Neural cell (in vitro differentiated cells): ENCODE measurements at regions not wholly inside any gene's neighbourhood (a gene's known extent, or its start where the extent isn't known, plus 50 kb on each side); places are given as distances from the start of the nearest gene placed in this dataset.

ENCODE experiments used
- H2AFZ ChIP-seq: fragments of 200-600, 300-800 bp; sonication (generic), shearing (Covaris generic); 2 replicates; pipeline ENCODE4 v1.6.0; 2014; ENCODE audit warnings: low read depth, mild to moderate bottlenecking, antibody characterized with exemption, low read length, moderate library complexity
- H3F3A ChIP-seq: fragments of 200-600 bp; shearing (Covaris generic); 2 replicates; pipeline ENCODE4 v1.6.1; 2016; ENCODE audit warnings: mild to moderate bottlenecking, moderate library complexity, mixed read lengths, antibody characterized with exemption, low read length; ENCODE audit not compliant: insufficient read depth, poor library complexity, severe bottlenecking
- H3K27ac ChIP-seq: fragments of 200-600, 300-800 bp; sonication (generic), shearing (Covaris generic); 2 replicates; pipeline ENCODE4 v1.5.1; 2014; ENCODE audit warnings: mild to moderate bottlenecking, low read length, moderate library complexity
- H3K27me3 ChIP-seq: fragments of 300-800, 200-600 bp; sonication (generic), shearing (Covaris generic); 2 replicates; pipeline ENCODE4 v1.6.0; 2014; ENCODE audit warnings: mild to moderate bottlenecking, low read depth, low read length, moderate library complexity; ENCODE audit not compliant: insufficient read depth
- H3K36me3 ChIP-seq: fragments of 300-800, 200-600 bp; sonication (generic), shearing (Covaris generic); 2 replicates; pipeline ENCODE4 v1.5.1; 2014; ENCODE audit warnings: mild to moderate bottlenecking, antibody characterized with exemption, low read length, moderate library complexity; ENCODE audit not compliant: insufficient read depth
- H3K4me2 ChIP-seq: fragments of 300-800, 200-600 bp; sonication (generic), shearing (Covaris generic); 2 replicates; pipeline ENCODE4 v1.6.0; 2014; ENCODE audit warnings: mild to moderate bottlenecking, low read length
- H3K4me3 ChIP-seq: fragments of 300-800, 200-600 bp; sonication (generic), shearing (Covaris generic); 2 replicates; pipeline ENCODE4 v1.5.1; 2014; ENCODE audit warnings: mild to moderate bottlenecking, low read length, moderate library complexity
- H3K79me2 ChIP-seq: fragments of 200-600 bp; shearing (Covaris generic); replicated peaks from 2 replicates; pipeline ENCODE4 v1.6.0; 2014; ENCODE audit warnings: mild to moderate bottlenecking, low read length, moderate library complexity; ENCODE audit not compliant: insufficient read depth
- H3K9ac ChIP-seq: fragments of 300-800, 200-600 bp; sonication (generic), shearing (Covaris generic); 2 replicates; pipeline ENCODE4 v1.6.1; 2016; ENCODE audit warnings: mild to moderate bottlenecking, low read length, mixed read lengths
- H3K9me2 ChIP-seq: fragments of 200-600 bp; shearing (Covaris generic); 2 replicates; pipeline ENCODE4 v1.6.1; 2016; ENCODE audit warnings: mild to moderate bottlenecking, low read length, mixed read lengths; ENCODE audit not compliant: insufficient read depth
- H3K9me3 ChIP-seq: fragments of 200-600, 300-800 bp; sonication (generic), shearing (Covaris generic); 2 replicates; pipeline ENCODE4 v1.6.1; 2016; ENCODE audit warnings: mild to moderate bottlenecking, mixed run types, low read length, moderate library complexity, mixed read lengths
- H4K20me1 ChIP-seq: fragments of 200-600 bp; shearing (Covaris generic); 2 replicates; pipeline ENCODE4 v1.6.1; 2016; ENCODE audit warnings: mild to moderate bottlenecking, mixed run types; ENCODE audit not compliant: insufficient read depth
- EP300 ChIP-seq: fragments of 450-650 bp; conservative IDR thresholded peaks from 2 replicates; pipeline ENCODE4 v1.6.1; 2014; ENCODE audit warnings: antibody characterized with exemption, mild to moderate bottlenecking, moderate library complexity; ENCODE audit not compliant: poor library complexity, severe bottlenecking
- EZH2 ChIP-seq: fragments of 200-600, 300-800 bp; shearing (Covaris generic), sonication (generic); IDR thresholded peaks from 2 replicates; pipeline ENCODE4 v1.6.1; 2014; ENCODE audit warnings: antibody characterized with exemption, low read length, borderline replicate concordance, mild to moderate bottlenecking; ENCODE audit not compliant: insufficient read depth, poor library complexity, severe bottlenecking
- MXI1 ChIP-seq: fragments of 450-650 bp; conservative IDR thresholded peaks from 2 replicates; pipeline ENCODE4 v1.6.1; 2014; ENCODE audit warnings: antibody characterized with exemption, mild to moderate bottlenecking; ENCODE audit not compliant: poor library complexity, severe bottlenecking
- POLR2AphosphoS5 ChIP-seq: IDR thresholded peaks from 2 replicates; pipeline ENCODE4 v1.6.1; 2012
- RAD21 ChIP-seq: fragments of 450-650 bp; conservative IDR thresholded peaks from 2 replicates; pipeline ENCODE4 v1.6.1; 2014; ENCODE audit warnings: antibody characterized with exemption, mild to moderate bottlenecking, moderate library complexity
- SMC3 ChIP-seq: fragments of 450-650 bp; conservative IDR thresholded peaks from 2 replicates; pipeline ENCODE4 v1.6.1; 2014; ENCODE audit warnings: antibody characterized with exemption, mild to moderate bottlenecking, moderate library complexity; ENCODE audit not compliant: poor library complexity
- TAF1 ChIP-seq: IDR thresholded peaks from 2 replicates; pipeline ENCODE4 v1.6.1; 2012; ENCODE audit warnings: low read depth
- TF ChIP-seq, protein P1 (sequence below): IDR thresholded peaks from 2 replicates; pipeline ENCODE4 v1.6.1; 2012; ENCODE audit warnings: borderline replicate concordance
- TF ChIP-seq, protein P2 (sequence below): fragments of 450-650 bp; IDR thresholded peaks from 2 replicates; pipeline ENCODE4 v1.5.1; 2014; ENCODE audit warnings: antibody characterized with exemption, mild to moderate bottlenecking, moderate library complexity; ENCODE audit not compliant: poor library complexity, severe bottlenecking

DNA sequence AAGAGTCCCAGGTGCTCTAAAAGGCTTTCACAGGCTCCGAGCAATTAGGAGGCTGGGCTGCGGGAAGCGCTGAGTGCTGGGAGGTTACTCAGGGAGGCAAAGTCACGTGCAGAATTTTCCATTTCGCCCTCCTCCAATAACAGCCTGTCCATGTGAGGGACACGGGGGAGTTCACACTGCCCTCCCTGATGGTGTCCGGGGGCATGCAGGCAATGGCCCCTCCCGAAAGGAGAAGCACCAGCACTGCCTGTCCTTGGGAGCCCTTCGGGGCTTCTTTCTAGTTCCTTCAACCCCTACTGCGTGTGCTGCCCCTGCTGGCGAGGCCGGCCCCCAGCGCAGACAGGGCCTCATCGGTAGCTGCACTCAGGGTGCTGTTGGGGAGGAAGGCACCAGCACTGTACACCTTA is 63.1 kb upstream of the HPCAL1 start:
- H3K27me3 ChIP-seq: no peaks in the 10 kb centered on the region
- no peaks in the 10 kb centered on the region for H3K9me3 ChIP-seq
- no peaks in the 10 kb centered on the region for H3K79me2 ChIP-seq
- no peaks in the 10 kb centered on the region for H3F3A ChIP-seq
- H3K4me3 ChIP-seq: no peak overlapping the region
- no peaks in the 10 kb centered on the region for H3K9me2 ChIP-seq
- no peak overlapping the region for H3K9ac ChIP-seq
- no peak overlapping the region for H2AFZ ChIP-seq
- H4K20me1 ChIP-seq: no peaks in the 10 kb centered on the region
- H3K4me2 ChIP-seq: no peak overlapping the region
- H3K36me3 ChIP-seq: no peaks in the 10 kb centered on the region
- no peak overlapping the region for H3K27ac ChIP-seq
- TF ChIP-seq EP300 (no peak), MXI1 (no peak), SMC3 (no peak), EZH2 (no peak), POLR2AphosphoS5 (no peak), TAF1 (no peak), RAD21 (no peak)
- TF ChIP-seq, protein P1, sequence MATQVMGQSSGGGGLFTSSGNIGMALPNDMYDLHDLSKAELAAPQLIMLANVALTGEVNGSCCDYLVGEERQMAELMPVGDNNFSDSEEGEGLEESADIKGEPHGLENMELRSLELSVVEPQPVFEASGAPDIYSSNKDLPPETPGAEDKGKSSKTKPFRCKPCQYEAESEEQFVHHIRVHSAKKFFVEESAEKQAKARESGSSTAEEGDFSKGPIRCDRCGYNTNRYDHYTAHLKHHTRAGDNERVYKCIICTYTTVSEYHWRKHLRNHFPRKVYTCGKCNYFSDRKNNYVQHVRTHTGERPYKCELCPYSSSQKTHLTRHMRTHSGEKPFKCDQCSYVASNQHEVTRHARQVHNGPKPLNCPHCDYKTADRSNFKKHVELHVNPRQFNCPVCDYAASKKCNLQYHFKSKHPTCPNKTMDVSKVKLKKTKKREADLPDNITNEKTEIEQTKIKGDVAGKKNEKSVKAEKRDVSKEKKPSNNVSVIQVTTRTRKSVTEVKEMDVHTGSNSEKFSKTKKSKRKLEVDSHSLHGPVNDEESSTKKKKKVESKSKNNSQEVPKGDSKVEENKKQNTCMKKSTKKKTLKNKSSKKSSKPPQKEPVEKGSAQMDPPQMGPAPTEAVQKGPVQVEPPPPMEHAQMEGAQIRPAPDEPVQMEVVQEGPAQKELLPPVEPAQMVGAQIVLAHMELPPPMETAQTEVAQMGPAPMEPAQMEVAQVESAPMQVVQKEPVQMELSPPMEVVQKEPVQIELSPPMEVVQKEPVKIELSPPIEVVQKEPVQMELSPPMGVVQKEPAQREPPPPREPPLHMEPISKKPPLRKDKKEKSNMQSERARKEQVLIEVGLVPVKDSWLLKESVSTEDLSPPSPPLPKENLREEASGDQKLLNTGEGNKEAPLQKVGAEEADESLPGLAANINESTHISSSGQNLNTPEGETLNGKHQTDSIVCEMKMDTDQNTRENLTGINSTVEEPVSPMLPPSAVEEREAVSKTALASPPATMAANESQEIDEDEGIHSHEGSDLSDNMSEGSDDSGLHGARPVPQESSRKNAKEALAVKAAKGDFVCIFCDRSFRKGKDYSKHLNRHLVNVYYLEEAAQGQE: no peak
- TF ChIP-seq, protein P2, sequence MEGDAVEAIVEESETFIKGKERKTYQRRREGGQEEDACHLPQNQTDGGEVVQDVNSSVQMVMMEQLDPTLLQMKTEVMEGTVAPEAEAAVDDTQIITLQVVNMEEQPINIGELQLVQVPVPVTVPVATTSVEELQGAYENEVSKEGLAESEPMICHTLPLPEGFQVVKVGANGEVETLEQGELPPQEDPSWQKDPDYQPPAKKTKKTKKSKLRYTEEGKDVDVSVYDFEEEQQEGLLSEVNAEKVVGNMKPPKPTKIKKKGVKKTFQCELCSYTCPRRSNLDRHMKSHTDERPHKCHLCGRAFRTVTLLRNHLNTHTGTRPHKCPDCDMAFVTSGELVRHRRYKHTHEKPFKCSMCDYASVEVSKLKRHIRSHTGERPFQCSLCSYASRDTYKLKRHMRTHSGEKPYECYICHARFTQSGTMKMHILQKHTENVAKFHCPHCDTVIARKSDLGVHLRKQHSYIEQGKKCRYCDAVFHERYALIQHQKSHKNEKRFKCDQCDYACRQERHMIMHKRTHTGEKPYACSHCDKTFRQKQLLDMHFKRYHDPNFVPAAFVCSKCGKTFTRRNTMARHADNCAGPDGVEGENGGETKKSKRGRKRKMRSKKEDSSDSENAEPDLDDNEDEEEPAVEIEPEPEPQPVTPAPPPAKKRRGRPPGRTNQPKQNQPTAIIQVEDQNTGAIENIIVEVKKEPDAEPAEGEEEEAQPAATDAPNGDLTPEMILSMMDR: no peak

DNA sequence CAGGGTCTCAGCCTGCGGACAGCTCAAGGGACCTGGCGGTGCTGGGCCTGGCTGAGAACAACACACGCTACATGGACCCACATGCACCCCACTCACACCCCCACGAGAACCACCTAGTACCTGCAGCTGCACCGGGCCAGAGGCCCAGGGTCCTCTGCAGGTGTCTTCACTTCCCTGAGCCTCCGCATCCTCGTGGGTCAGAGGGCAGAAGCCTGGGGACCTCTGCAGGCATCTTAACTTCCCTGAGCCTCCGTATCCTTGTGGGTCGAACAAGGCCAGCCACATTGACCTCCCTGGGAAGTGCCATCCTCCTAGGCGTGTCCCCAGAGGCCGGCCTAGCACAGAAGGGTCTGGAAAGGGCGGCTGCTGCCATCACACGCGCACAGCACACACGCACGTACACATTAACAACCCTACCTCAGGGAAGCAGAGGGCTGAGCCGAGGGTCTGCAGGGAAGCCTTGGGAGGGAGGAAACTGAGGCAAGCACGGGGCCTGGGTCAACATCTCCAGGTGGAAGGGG is 62.5 kb upstream of the HPCAL1 start:
- H3K27me3 ChIP-seq: no peaks in the 10 kb centered on the region
- no peak overlapping the region for H3K27ac ChIP-seq
- TF ChIP-seq TAF1: no peak

More for the DNA sequence above, 62.5 kb upstream of the HPCAL1 start:
- H3K4me2 ChIP-seq: no peak overlapping the region
- H3F3A ChIP-seq: no peaks in the 10 kb centered on the region
- H3K9ac ChIP-seq: no peak overlapping the region
- no peaks in the 10 kb centered on the region for H3K9me2 ChIP-seq
- no peaks in the 10 kb centered on the region for H3K9me3 ChIP-seq
- no peak overlapping the region for H3K4me3 ChIP-seq
- no peaks in the 10 kb centered on the region for H3K36me3 ChIP-seq
- H4K20me1 ChIP-seq: no peaks in the 10 kb centered on the region
- H2AFZ ChIP-seq: no peak overlapping the region
- no peaks in the 10 kb centered on the region for H3K79me2 ChIP-seq
